Psoas muscle (tissue), 7 donors: ENCODE measurements at regions not wholly inside any gene's neighbourhood (a gene's known extent, or its start where the extent isn't known, plus 50 kb on each side); places are given as distances from the start of the nearest gene placed in this dataset.

ENCODE experiments used
- ATAC-seq, 4 donors: fragments of 200-7000 bp; cut with Tn5 transposase; one replicate each; pipeline ENCODE4 v1.9.1; 2020; ENCODE audit warnings: moderate library complexity in 3 of 4, mild to moderate bottlenecking in 2 of 4
- DNase-seq, 2 donors: peaks; one replicate each; pipeline ENCODE4 v3.0.0-alpha.2; 2020
- H3K27ac ChIP-seq: fragments of 200-600 bp; one replicate; pipeline ENCODE4 v1.8.0; 2022
- H3K27me3 ChIP-seq, 3 donors: fragments of 200-600 bp in 1 of 3; one replicate each; pipeline versions ENCODE4 v1.6.1 to v1.8.0; 2013 to 2022; ENCODE audit warnings: low read length in 2 of 3, mild to moderate bottlenecking in 2 of 3, moderate library complexity in 1 of 3; ENCODE audit not compliant: insufficient read depth in 3 of 3
- H3K36me3 ChIP-seq, 2 donors: fragments of 200-600 bp in 1 of 2; one replicate each; pipeline versions ENCODE4 v1.6.1 to v1.8.0; 2013 to 2022; ENCODE audit warnings: low read depth in 1 of 2, mild to moderate bottlenecking in 1 of 2, moderate library complexity in 1 of 2; ENCODE audit not compliant: insufficient read depth in 1 of 2
- H3K4me1 ChIP-seq: fragments of 200-600 bp; one replicate; pipeline ENCODE4 v1.8.0; 2022
- H3K4me3 ChIP-seq: fragments of 200-600 bp; one replicate; pipeline ENCODE4 v1.8.0; 2022; ENCODE audit warnings: mild to moderate bottlenecking
- H3K9me3 ChIP-seq: fragments of 200-600 bp; one replicate; pipeline ENCODE4 v1.8.0; 2022
- CTCF ChIP-seq: fragments of 200-600 bp; IDR thresholded peaks from one replicate; pipeline ENCODE4 v1.8.0; 2022; ENCODE audit warnings: antibody characterized with exemption
- WGBS, 3 donors: extraction: QIAGEN DNeasy Blood & Tissue Kit; methylation state at CpG; one replicate each; pipeline versions ENCODE4 v1.1.6 to v1.1.7; 2013; 5-methylcytosine and 5-hydroxymethylcytosine counted together
- intact Hi-C, 2 donors: fragments of 100-400 bp; cut with DNase I; formaldehyde crosslinking; loops; one replicate each; pipeline versions ENCODE4 v1.11.0 to v1.14.2; 2022
- donor health status: healthy with polysubstance abuse.
- donor health status: DM: no; HTN: no; CAD: no; lungs with moderate emphysema.
- donor health status: Bipolar disorder and iron deficiency.
- donor health status: healthy.
- donor health status: DM: yes; HTN: yes; CAD: no.
- donor health status: DM: no; HTN: no; CAD: no.
- donor health status: DM: yes; HTN: yes; CAD: no.

- H3K9me3 ChIP-seq, result no peaks in the 10 kb centered on the region
- DNase-seq, result no peak
- peak overlapping the region; percentile 59 for H3K27ac ChIP-seq
- peaks cover 28% of the 10 kb centered on the region for H3K4me1 ChIP-seq
- H3K36me3 ChIP-seq, result no peaks in the 10 kb centered on the region
- no peaks in the 10 kb centered on the region for H3K27me3 ChIP-seq
- TF ChIP-seq CTCF, result no peak
- intact Hi-C loops, result loop anchor here in 1 of 2 donors (5.0 kb wide), 1 partner anchor 36 kb away; the partner anchor contains the start of gene RYBP
- H3K4me3 ChIP-seq, result peak overlapping the region; percentile 54
- ATAC-seq, result no peak
- WGBS, 3 donors, result 90 to 97% (median 94%) methylated on average over 3 of the region's 3 CpGs
These were observed 364.6 kb downstream of the SHQ1 start for GRCh38 chr3:72483554-72484104.

GRCh38 chr3:72482589-72483321, 365.5 kb downstream of the SHQ1 start:
- Histone ChIP-seq H3K27me3 (no peaks in the 10 kb centered on the region), H3K4me3 (peak overlapping the region; percentile 54), H3K4me1 (peaks cover 26% of the 10 kb centered on the region), H3K27ac (peak overlapping the region; percentile 76), H3K9me3 (no peaks in the 10 kb centered on the region), H3K36me3 (no peaks in the 10 kb centered on the region)
- 4 to 17% (median 8%) methylated on average over 12 of the region's 12 CpGs for whole genome bisulfite sequencing, 3 donors
- peak; percentile 91 to 97 (median 94) for ATAC-seq
- TF ChIP-seq CTCF, result no peak
- peak; percentile 78 to 88 for DNase-seq
- intact Hi-C loops, result loop anchor here in 1 of 2 donors (5.0 kb wide), 1 partner anchor 35 kb away; the partner anchor contains the start of gene RYBP

GRCh38 chr3:72481542-72481941, 366.7 kb downstream of the SHQ1 start:
- Histone ChIP-seq H3K36me3 (no peaks in the 10 kb centered on the region), H3K27ac (no peak overlapping the region), H3K9me3 (no peaks in the 10 kb centered on the region), H3K4me3 (no peak overlapping the region), H3K27me3 (no peaks in the 10 kb centered on the region), H3K4me1 (peaks cover 18% of the 10 kb centered on the region)
- DNase-seq, result no peak
- TF ChIP-seq CTCF, result no peak
- intact Hi-C loops, result loop anchor here in 1 of 2 donors (5.0 kb wide), 1 partner anchor 34 kb away; the partner anchor contains the start of gene RYBP
- WGBS, 3 donors, result 94 to 99% (median 97%) methylated on average over 4 of the region's 4 CpGs
- no peak for ATAC-seq

GRCh38 chr3:72480366-72480765, 367.9 kb downstream of the SHQ1 start:
- ATAC-seq (no peak), DNase-seq (no peak)
- Histone ChIP-seq H3K27me3 (no peaks in the 10 kb centered on the region), H3K27ac (no peak overlapping the region), H3K9me3 (no peaks in the 10 kb centered on the region), H3K36me3 (no peaks in the 10 kb centered on the region), H3K4me1 (peaks cover 18% of the 10 kb centered on the region), H3K4me3 (no peak overlapping the region)
- intact Hi-C loops, result loop anchor here in 1 of 2 donors (5.0 kb wide), 1 partner anchor 33 kb away; the partner anchor contains the start of gene RYBP
- no peak for TF ChIP-seq CTCF
